H54 (cell line): ENCODE measurements at regions not wholly inside any gene's neighbourhood (a gene's known extent, or its start where the extent isn't known, plus 50 kb on each side); places are given as distances from the start of the nearest gene placed in this dataset.
A peak's percentile ranks its signal among the peaks of the same experiment; 100 is the strongest.
"Not testable (repeated sequence)": the region's sequence is repeated elsewhere in the genome, so short reads cannot be mapped to it uniquely, and the experiment has no call there.

Experiments used
- DNase-seq: peaks from one replicate; pipeline ENCODE4 v3.0.0; 2011; ENCODE audit warnings: low spot score, mixed read lengths; ENCODE audit not compliant: insufficient read length
- FAIRE-seq: peaks from 3 replicates; lab custom pipeline; 2011; peaks lifted over from hg19 to GRCh38; lab: Jason Lieb, UNC
- POLR2A ChIP-seq: IDR thresholded peaks from 2 replicates; pipeline ENCODE4 v1.6.1; 2011; ENCODE audit warnings: low read depth, mild to moderate bottlenecking, low read length

- FAIRE-seq, DNase-seq: not testable (repeated sequence)
These were observed 64.4 kb downstream of the KLRB1 start for GRCh38 chr12:9543341-9543740.

- peak; percentile 78 for FAIRE-seq
- not testable (repeated sequence) for DNase-seq
These were observed 64.9 kb downstream of the KLRB1 start for GRCh38 chr12:9542827-9543226.

- FAIRE-seq, DNase-seq: not testable (repeated sequence)
These were observed 91.8 kb downstream of the KLRB1 start for GRCh38 chr12:9515925-9516324.

DNA sequence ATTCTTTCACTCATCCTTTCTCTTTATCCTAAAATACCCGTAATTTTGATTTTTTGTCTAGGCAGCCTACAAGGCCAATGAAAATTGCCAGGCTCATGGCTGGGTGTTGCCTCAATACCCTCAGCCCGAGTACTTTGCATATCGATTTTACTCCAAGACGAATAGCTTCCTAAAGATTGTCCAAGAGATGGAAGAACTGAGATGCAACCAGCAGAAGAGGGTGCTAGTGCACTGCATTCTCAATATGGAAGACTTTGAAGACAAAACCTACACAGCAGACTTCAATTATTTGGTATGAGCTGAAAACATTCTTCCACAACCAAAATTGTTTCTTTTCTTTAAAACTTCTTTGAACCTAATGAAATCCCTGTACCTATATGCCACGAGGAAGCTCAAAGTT, 95.0 kb downstream of the KLRB1 start:
- not testable (repeated sequence) for DNase-seq
- FAIRE-seq = peak; percentile 85

- peak; percentile 33 for FAIRE-seq
- not testable (repeated sequence) for DNase-seq
These were observed 97.2 kb downstream of the KLRB1 start for GRCh38 chr12:9510392-9511011.

DNA sequence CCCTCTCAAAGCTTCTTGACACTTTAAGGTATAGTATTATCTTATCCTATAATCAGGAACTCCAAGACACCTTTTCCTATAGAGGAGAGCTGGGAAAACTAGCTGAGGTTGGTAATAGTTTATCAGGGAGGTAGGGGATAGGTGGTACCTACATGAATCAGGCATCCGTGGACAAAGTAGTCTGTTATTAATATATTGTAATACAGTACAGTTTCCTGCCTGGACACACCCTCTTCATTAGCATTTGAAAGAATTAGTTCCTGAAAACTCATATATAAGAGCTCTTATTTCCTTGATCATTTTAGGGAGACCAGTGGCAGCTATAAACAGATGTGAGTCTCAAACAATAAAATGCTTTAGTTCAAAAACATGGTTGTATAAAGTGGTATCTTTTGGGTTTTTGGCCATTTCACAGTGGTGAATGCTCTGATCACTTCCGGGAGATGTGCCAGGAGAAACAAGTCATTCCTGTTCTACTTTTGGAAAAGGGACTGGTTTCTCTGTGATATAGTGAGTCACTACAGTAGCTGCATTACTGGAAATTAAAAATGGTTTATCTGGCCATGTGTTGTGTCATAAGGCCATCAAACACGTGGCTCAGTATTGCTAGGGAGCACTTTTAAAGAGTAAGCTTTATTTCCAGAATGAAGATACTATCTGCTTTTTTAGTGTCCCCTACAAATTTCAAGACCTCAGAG, 98.1 kb downstream of the KLRB1 start:
- DNase-seq (no peak), FAIRE-seq (peak; percentile 66)
- no peak for TF ChIP-seq POLR2A

DNA sequence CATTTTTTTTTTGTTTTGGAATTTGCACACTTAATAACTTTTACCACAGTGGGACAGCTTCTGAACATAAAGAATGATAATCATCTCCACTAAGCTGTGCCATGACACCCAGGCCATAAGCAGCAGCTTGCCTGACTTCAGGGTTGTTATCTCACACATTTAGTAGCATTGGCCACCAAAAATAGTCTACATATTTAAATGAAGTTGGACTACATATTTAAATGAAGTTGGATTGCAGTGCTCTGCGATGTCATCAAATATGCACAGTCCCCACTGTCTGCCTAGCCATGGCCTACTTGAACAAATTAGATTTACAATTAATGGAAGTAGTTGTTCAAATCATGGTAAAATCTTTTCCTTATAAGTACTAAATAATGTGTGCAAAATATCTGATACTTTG, 101.0 kb downstream of the KLRB1 start:
- FAIRE-seq = no peak
- no peak for DNase-seq
- TF ChIP-seq POLR2A = no peak

DNA sequence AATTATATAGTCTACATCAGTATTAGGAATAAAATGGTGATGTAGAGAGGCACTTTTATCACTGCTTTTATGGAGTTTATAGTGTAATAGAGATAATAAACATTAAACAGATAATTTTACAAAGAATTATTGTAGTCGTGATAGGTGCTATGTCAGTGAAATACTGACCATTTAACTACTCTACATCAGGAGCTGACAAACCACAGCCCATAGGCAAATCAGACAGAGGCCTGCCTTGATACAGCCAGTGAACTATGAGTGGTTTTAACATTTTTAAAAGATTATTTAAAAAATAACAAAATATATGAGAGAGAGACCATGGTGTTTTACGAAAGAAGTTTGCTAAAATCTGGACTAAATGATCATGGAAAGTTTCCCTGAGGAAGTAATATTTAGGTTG, 104.3 kb downstream of the KLRB1 start:
- not testable (repeated sequence) for DNase-seq, FAIRE-seq

- not testable (repeated sequence) for DNase-seq, FAIRE-seq
These were observed 104.9 kb downstream of the KLRB1 start for GRCh38 chr12:9502845-9503244.

GRCh38 chr12:9493325-9493724, 114.4 kb downstream of the KLRB1 start:
- DNase-seq, FAIRE-seq: not testable (repeated sequence)

GRCh38 chr12:9481289-9481688, 126.4 kb downstream of the KLRB1 start:
- not testable (repeated sequence) for DNase-seq, FAIRE-seq

DNA sequence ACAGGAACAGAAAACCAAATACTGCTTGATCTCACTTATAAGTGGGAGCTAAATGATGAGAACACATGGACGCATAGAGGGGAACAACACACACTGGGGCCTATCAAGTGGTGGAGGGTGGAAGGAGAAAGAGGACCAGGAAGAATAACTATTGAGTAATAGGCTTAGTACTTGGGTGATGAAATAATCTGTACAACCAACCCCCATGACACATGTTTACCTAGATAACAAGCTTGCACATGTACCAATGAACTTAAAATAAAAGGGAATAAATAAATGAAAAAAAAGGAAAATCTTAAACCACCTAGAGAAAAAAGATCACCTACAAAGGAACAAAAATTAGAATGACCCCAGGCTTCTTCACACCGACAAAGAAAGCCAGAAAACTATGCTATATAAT, 133.5 kb downstream of the KLRB1 start:
- DNase-seq, FAIRE-seq: not testable (repeated sequence)

GRCh38 chr12:9473638-9474037, 134.1 kb downstream of the KLRB1 start:
- DNase-seq, FAIRE-seq: not testable (repeated sequence)

GRCh38 chr12:9471501-9471900, 136.2 kb downstream of the KLRB1 start:
- not testable (repeated sequence) for FAIRE-seq, DNase-seq

DNA sequence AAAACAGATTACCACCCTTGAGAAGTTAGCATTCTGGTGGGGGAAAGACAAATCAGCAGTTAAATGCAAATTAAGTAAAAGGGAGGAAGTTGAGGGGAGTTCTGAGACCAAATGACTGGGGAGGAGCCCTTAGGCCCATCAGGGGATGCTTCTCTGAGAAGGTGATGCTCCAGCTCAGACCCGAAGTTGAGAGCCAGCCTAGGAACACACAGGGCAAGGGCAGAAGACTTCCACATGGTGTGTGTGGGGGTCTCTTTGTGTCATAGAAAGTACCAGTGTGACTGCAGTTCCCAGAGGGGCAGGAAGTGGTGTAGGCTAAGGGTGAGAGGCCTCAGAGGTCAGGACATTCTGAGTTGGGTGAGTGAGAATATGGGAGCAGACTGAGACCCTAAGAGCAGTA, 137.3 kb downstream of the KLRB1 start:
- DNase-seq, FAIRE-seq: not testable (repeated sequence)

GRCh38 chr12:9469956-9470355, 137.8 kb downstream of the KLRB1 start:
- FAIRE-seq, DNase-seq: not testable (repeated sequence)

GRCh38 chr12:9469463-9469862, 138.3 kb downstream of the KLRB1 start:
- FAIRE-seq = peak; percentile 23
- DNase-seq = not testable (repeated sequence)

DNA sequence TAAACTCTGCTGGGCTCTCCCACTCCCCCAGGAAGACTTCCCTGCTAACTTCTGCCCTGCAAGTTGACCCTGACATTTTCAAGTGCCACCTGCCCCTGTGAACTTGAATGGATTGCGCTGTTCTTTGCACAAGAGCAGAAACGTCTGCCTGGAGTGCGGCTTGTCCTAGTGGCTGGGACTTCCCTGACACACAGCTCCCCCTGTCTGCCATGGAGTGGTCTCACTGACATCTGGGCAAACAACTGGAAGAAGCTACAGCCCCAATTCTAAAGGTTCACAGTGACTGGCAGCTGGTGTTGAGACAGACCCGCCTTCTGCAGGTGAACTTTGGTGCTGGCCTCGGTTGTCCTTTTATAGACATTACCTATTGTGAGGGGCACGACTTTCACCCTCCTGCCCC, 138.7 kb downstream of the KLRB1 start:
- FAIRE-seq, DNase-seq: not testable (repeated sequence)

DNA sequence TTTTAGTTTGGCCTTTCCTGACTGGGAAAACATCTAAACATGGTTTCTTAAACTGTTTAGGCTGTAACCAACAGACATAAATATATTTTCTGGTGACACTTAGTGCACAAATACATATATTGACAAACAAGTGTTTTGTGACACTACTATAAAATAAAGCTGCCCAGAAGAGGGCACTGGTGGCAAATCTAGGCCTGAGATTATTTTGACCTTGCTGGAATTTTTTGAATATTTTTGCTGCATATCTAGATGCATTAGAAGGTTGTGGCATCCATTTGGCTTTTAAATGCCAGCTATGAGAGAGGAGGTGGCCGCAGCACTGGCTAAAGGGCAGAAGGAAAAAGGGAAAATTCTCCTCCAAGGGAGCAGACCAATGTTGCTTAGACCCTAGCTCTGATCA, 139.6 kb downstream of the KLRB1 start:
- not testable (repeated sequence) for FAIRE-seq, DNase-seq
